ENCODE measurements at regions not wholly inside any gene's neighbourhood (a gene's known extent, or its start where the extent isn't known, plus 50 kb on each side); places are given as distances from the start of the nearest gene placed in this dataset.

DNA sequence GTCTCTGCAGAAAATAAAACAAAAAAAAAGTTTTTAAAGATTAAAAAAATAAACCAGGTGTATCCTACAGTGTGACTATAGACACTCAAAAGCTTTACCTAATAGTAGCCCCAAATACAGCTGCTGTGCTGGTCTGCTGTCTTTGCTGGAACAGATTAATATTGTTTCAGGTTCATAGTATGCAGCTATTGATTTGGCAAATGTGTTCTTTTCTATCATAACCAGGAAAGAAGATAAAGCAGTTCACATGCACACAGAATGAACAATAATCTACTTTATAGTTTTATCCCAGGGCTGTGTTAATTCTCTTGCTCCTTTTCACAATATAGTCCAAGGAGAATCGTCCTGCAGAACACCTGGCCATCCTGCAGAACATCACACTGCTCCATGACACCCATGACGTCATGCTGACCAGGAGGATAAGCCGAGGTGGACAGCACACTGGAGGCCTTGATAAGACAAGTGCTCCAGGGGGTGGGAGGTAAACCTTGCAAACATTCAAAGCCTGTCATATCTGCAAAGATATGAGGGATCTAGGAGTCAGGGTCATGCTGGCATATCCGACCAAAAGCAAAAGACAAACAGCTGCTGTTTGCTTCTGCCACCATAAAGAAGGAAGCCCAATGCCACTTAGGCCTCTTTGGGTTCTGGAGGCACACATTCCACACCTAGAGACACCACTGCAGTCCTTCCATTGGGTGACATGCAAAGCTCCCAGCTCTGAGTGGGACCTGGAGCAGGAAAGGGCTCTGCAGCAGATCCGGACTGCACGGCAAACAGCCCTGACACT, 86.1 kb upstream of the SLC2A1 start:
- no peak for DNase-seq (ENCODE audit: low spot score)
- intact Hi-C loops (cut with DNase I): no loop called here

DNA sequence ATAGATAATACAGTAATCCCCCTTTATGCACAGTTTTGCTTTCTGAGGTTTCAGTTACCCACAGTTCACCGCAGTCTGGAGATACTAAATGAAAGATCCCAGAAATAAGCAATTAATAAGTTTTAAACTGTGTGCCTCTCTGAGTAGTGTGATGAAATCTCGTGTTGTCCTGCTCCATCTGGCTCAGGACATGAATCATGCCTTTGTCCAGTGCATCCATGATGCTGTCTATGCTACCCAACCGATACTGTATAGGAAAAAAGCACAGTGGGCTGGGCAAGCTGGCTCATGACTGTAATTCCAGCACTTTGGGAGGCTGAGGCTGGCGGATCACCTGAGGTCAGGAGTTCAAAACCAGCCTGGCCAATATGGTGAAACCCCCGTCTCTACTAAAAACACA, 85.0 kb upstream of the SLC2A1 start:
- intact Hi-C loops (cut with DNase I): no loop called here
- no peak for DNase-seq (ENCODE audit: low spot score)

DNA sequence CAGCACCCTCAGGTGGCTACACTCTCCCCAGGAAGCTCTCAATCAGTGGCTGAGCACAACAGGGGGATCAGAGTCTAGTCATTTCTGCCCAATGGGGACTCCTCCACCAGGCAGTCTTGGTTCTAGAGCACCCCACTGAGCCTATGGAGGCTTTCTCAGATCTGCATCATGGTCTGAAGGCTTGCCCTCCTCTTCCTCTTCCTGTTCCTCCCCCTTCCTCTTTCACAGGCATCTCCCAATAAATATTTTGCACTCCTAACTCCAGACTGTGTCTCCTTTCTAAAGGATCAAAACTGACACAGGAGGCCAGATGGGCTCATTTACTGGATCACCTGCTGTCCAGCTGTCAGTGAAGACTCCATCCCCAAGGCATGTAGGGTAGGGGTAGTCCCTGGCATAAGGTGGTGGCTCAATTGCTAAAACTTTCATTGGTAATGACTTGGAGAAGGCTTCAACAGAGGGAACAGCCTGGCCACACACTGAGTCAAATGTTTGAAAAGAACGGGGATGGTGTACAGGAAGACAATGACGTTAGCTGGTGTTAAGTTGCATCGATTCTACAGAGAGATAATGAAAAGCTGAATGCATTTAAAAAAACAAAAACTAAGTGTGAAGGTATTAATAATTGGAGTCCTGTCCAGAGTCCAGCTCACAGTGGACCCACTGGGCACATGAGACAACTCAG, 84.2 kb upstream of the SLC2A1 start:
- intact Hi-C loops (cut with DNase I): no loop called here
- DNase-seq (ENCODE audit: low spot score): no peak

DNA sequence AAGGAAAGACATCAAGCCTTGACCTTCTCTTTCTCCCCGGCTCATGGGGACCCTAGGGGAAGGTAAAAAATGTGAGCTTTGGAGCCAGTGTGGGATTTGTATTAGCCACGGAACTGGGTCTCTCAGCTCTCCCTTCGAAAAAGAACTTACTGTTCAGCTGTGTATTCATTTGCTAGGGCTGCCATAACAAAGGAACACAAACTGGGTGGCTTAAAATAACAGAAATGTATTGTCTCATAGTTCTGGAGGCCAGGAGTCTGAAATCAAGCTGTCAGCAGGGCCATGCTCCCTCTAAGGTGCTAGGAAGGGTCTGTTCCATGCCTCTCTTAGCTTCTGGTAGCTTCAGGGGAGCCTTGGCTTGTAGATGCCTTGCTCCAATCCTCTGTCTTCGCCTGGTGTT, 83.5 kb upstream of the SLC2A1 start:
- no peak for DNase-seq (ENCODE audit: low spot score)
- intact Hi-C loops (cut with DNase I): no loop called here

DNA sequence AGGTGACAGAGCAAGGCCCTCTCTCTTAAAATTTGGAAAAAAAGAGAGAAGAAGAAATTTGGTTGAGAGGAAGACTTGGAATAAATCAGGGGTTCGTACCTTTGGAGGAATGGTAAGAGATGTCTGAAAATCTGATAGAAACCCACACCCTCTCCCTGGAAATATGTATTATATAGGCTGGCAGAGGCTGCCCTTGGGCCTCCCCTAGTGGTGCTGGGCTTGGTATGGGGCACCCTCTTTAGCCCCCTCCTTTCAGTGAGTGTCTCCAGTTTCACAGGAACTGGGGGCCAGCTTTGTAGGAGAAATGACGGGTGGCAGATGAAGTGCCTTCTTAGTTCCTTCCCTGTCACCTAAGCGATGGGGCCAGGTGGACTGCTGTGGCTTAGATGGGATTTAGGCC, 82.9 kb upstream of the SLC2A1 start:
- DNase-seq (ENCODE audit: low spot score): no peak
- intact Hi-C loops (cut with DNase I): no loop called here

DNA sequence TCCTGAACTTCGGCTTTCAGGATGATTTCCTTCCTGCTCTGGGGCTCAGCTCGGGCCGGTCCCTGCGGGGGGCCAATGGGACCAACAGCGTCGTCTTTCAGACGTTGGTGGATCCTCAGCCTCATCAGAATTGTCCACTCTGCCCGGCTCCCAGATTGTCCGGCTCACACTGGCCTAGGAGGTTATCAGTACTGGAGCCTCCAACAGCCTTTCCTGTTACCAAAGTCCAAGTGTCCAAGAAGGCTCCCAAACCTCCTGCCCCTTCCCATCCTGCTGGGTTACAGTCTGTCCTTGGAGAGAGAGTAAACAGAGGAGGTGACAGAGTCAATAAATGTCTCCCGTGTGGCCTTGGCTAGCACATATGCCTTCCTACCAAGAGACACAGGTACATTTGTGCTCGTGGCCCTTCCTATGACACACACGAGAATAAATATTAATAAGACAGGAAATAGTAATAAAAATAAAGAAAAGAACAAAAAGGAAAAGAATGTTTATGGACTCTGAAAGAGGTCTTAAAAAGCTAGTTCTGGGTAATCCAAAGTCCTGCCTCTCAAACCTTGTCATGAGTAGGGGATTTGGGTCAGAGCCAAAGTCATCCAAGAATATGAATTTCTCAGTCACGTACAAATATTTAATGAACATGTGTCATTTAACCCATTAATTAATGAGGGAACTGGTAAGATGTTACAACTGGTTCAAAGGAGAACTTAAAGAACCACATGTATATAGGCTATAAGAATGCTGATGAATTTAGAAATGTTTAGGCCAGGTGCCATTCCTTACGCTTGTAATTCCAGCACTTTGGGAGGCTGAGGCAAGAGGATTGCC, 80.8 kb upstream of the SLC2A1 start:
- intact Hi-C loops (cut with DNase I): no loop called here
- no peak for DNase-seq (ENCODE audit: low spot score)

DNA sequence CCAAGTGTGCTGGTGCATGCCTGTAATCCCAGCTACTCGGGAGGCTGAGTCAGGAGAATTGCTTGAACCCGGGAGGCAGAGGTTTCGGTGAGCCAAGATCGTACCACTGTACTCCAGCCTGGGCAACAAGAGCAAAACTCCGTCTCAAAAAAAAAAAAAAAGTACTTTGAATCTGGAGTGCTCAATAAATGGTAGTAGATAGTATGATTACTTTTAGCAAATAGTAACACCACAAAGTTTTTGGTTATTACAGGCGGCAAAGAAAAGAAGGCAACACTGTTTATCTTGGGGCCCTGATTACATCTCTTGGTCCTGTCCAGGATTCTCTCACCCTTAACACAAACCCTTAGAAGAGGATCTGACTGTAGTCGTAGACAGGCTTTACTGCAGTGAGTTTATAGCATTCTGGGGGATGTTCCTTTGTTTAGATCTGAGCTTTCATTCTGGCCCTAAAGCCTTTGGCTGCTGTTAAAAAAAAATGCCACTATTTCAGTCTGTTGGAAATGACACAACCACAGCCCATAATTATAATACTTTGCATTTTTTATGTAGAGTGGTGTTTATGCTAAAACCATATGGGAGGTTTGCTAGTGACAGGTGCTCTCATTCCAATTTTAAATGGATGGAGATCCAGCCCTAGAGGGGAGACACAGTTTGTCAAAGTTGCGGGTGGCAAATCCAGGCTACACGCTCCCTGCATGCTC, 79.7 kb upstream of the SLC2A1 start:
- no peak for DNase-seq (ENCODE audit: low spot score)
- intact Hi-C loops (cut with DNase I): no loop called here

DNA sequence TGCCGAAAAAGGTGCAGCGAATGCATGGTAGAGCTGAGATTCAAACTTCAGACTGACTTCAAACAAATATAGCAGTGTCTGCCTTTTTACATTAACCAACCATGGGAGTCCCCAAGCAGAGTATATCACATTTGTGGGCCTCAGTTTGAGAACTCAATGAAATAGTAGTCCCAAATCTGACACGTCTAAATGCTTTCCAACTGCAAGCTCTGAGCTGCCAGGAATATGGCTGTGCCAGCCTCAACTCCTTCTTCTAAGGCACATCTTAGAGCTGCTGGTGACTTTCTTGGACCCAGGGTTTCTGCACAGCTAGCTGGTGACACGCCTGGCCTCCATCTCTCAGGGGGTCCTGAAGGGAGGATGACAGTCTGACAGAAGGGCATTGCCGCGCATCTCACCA, 78.8 kb upstream of the SLC2A1 start:
- no peak for DNase-seq (ENCODE audit: low spot score)
- intact Hi-C loops (cut with DNase I): no loop called here

DNA sequence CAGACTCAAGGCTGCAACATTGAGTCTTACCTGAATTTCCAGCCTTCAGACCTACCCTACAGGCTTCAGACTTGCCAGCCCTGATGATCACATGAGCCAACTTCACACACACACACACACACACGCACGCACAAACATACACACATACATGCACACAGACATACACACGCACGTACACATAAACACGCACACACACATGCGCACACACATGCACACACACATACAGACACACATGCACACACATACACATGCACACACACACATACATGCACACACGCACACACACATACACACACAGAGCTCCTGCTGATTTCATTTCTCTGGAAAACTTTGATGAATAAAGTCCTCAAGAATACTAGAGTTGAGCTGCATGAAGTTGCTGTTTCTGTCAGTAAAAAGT, 78.3 kb upstream of the SLC2A1 start:
- intact Hi-C loops (cut with DNase I): no loop called here
- no peak for DNase-seq (ENCODE audit: low spot score)

DNA sequence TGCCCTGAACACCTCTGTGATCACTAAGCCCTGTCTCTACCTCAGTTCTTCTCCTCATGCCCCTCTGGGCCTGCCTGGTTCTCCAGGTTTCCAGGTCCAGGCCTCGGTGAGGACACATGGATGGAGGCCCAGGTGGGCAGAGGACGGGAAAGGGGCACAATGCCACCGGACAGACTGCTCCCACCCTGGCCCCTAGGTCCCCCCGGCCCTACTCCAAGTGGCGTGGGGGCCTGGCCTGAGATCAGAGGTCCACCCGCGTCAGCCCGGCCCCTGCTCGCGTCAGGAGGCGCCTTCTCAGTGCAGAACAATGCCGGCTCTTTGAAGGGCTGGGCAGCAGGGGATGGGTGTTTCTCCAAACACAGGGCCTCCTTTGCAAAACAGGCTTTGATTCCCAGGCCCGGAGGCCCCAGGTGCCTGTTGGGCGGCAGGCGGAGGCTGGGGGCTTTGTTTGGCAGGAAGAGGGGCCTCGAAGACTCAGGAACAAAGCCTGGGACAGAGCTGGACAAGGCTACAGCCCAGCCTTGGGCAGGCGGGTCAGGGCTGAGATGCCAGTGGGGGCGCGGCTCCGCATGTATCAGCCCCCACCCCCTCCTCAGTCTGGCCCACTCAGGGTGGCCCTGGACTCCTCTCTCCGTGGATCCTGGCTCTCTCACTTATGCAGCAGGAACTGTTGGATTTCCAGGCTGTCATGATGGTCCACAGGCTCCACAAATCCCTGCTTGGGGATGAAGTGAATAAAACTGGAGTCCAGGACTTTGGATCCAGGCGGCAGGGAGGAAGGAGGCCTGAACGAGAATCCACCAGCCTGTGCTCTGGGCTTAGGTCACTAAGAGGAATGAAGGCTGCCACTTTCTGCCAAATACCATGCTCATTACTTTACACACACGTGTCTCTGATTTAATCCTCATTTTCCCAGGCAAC, 77.4 kb upstream of the SLC2A1 start:
- intact Hi-C loops (cut with DNase I): no loop called here
- no peak for DNase-seq (ENCODE audit: low spot score)

DNA sequence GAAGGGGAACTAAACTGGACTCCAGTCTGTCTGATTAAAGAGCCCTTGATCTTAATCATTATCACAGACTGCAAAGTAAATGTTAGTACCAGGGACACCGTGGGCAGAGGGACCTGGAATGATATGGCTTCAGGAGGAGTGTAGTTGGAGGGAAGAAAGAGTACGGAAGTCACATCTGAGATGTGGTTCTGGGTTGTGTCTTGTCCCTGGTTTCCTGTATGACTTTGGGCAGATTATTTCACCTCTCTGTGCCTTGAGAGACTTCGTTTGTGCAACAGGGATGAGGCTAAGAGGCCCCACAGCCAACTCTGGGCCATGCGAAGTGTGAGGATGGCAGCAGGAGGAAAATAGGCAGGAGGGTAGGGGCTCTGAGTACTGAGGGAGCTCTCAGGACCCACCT, 76.1 kb upstream of the SLC2A1 start:
- intact Hi-C loops (cut with DNase I): no loop called here
- no peak for DNase-seq (ENCODE audit: low spot score)

DNA sequence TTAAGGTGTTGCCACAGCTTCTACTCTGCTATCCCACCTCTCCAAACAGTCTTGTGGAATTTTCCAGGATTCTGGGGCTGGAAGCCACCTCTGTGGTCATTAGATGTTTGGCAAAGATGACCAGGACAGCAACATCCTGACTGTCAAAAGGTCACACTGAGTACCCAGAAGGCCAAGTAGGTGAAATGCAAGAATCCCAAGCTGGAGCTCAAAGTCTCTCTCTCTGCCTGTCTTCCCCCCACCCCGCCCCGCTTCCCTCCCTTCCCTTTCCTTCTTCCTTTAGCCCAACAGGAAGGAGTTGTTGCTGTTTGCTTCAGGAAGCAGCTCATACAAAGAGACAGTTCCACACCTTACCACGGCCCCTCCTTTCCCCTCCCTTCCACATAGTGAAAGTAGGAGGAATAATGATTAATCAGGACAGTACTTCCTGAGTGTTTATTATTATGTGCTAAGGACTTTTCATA, 75.6 kb upstream of the SLC2A1 start:
- intact Hi-C loops (cut with DNase I): no loop called here
- DNase-seq (ENCODE audit: low spot score): no peak

DNA sequence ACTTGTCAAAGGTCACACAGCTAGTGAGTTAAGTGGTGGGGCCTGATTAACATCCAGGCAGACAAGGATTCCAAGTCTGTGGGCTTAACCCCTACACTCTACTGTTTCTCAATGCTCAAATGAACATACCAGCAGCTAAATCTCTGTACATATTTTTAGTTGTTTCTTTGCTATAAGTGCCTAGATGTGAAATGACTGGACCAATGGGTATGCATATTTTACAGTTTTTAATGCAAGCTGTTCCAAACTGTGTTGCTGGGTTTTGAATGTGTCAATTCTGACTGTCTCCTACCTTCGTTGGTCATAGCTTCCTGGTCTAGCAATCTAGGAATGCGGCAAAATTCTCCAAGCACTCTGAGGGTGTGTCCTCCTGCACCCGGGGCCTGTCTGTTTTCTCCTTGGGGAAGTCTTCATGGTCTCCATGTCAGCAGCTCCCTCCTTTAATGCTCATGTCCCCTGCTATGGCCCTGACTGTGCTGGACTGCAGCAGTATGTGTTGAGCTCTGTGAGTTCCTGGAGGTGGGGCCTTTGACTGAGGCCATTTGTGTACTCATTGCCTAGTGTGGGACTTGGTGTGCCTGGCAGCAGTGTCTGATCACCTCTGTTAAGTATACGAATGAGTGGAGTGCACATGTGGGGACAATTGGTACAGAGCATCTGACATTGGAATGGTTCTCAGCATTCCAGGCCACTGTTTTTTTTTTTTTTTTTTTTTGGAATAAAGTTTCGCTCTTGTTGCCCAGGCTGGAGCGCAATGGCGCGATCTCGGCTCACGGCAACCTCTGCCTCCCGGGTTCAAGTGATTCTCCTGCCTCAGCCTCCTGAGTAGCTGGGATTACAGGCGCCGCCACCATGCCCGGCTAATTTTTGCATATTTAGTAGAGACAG, 72.9 kb upstream of the SLC2A1 start:
- intact Hi-C loops (cut with DNase I): no loop called here
- DNase-seq (ENCODE audit: low spot score): no peak

DNA sequence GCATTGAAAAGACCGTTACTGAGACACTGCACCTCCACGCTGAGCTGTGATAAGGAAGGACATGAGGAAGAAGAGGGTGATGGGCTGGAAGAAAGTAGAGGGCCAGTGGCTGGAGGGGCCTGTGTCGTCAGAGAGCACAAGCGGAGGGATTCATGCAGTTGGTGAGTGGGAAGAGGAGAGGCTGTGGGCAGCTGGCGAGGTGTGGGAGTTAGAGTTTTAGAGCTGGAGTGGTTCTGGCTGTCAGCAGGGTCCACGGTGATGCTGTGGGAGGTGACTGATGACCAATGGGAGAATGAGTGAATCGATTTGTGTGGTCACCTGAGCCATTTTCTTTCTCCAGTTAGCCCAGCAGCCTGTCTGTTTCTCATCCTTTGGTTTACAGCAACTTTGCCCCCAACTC, 66.2 kb upstream of the SLC2A1 start:
- intact Hi-C loops (cut with DNase I): no loop called here
- DNase-seq (ENCODE audit: low spot score): no peak

DNA sequence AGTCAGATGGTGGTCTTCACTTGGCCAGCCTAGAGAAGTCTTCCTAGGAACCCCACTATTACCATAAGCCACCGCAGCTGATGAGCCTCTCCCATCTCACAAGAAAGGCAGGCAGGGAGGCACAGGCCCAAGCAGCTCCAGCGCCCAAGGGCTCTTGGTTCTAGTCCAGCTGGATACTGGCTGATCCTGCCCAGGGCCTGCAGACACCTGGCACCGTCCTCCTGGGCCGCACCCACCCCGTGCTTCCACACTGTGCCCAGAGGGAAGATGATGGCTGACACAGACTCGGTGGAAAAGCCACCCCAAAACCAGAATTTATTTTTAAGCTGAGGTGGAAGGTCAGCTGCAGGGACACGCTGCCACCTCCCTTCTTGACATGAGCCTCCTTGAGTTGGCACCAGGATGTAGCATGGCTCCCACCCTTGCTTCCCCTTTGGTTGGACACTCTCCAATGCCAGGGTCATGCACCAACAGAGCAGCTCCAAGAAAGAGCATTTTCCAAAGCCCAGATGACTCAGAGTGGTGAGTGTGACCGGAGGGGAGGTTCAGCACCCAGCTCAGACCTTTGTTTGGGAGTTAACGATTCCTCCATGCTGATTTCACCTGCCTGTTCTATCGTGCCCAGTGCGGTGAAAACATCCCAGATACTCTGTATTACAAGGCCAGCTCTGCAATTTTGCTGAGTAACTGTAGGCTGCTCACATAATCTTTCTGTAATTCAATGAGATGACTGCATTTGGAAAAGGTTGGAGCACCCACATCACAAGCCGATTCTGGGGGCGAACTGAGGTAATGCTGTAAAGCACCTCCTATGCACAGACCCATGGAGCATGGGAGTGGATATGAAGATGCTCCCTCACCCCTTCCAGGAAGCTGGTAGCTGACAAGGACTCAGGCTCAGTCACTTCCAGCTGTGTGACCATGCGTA, 63.1 kb upstream of the SLC2A1 start:
- no peak for DNase-seq (ENCODE audit: low spot score)
- intact Hi-C loops (cut with DNase I): no loop called here

DNA sequence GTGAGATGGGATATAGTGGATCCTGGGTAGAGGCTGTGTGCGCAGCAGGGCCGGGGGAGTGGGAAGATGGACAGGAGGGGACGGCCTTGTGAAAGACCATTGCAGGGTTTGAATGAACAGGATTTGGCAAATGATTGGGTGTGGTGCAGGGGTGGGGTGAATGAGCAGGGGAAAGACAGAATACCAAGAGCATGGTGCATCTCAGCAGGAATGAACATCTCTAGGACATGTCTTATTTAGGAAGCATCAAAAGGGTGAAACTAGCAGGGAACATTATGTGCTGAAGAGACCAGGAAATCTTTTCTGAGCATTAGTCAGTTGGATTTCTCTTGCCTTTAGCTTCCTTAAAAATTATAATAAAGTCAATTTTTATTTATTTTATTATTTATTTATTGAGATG, 60.6 kb upstream of the SLC2A1 start:
- no peak for DNase-seq (ENCODE audit: low spot score)
- intact Hi-C loops (cut with DNase I): no loop called here

DNA sequence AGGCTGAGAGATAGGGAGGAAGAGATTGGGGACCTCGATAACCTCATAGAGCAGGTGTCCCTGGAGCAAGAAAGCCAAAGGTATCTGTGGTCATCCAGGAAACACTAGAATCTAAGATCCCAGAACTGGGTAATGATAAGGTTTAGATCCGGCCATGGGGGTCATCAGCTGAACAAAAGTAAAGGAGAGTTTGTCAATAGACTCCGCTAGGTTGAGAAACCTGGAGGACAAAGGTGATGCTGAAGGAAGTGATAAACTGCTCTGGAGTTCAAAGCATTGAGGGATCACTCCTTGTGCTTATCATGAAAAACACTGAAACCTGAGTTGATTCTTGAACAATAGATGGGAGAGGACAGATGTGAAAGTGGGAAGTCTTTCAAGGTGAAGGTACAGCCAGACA, 59.5 kb upstream of the SLC2A1 start:
- no peak for DNase-seq (ENCODE audit: low spot score)
- intact Hi-C loops (cut with DNase I): no loop called here
